ENCODE measurements at regions not wholly inside any gene's neighbourhood (a gene's known extent, or its start where the extent isn't known, plus 50 kb on each side); places are given as distances from the start of the nearest gene placed in this dataset.

- TF ChIP-seq CTCF (IDR thresholded peaks at IDR 0.05; ENCODE audit: low read depth, low read length), result no peak
- H3K9me3 ChIP-seq (ENCODE audit: severe bottlenecking), result peaks cover 16% of the 10 kb centered on the region
- H3K36me3 ChIP-seq, result no peaks in the 10 kb centered on the region
- no peak overlapping the region for H3K27ac ChIP-seq
- no peak for DNase-seq
- no peak overlapping the region for H3K4me3 ChIP-seq (ENCODE audit: low read depth, low read length)
- H3K27me3 ChIP-seq (ENCODE audit: insufficient read depth, low read depth, severe bottlenecking), result peaks cover 100% of the 10 kb centered on the region
Observed at GRCh38 chr21:34235514-34235913, 128.3 kb upstream of the KCNE2 start.

GRCh38 chr21:34242973-34243372 is 120.8 kb upstream of the KCNE2 start:
- no peak for TF ChIP-seq CTCF (IDR thresholded peaks at IDR 0.05; ENCODE audit: low read depth, low read length)
- DNase-seq, result no peak

GRCh38 chr21:34243562-34243961 is 120.2 kb upstream of the KCNE2 start:
- peak; percentile 81 for TF ChIP-seq CTCF (IDR thresholded peaks at IDR 0.05; ENCODE audit: low read depth, low read length)
- DNase-seq, result peak; percentile 39
- Histone ChIP-seq H3K9me3 (ENCODE audit: severe bottlenecking) (peaks cover 11% of the 10 kb centered on the region), H3K36me3 (no peaks in the 10 kb centered on the region), H3K27me3 (ENCODE audit: insufficient read depth, low read depth, severe bottlenecking) (peaks cover 100% of the 10 kb centered on the region), H3K4me3 (ENCODE audit: low read depth, low read length) (no peak overlapping the region), H3K27ac (no peak overlapping the region)

More at GRCh38 chr21:34242973-34243372, 120.8 kb upstream of the KCNE2 start:
- peaks cover 13% of the 10 kb centered on the region for H3K9me3 ChIP-seq (ENCODE audit: severe bottlenecking)
- no peak overlapping the region for H3K27ac ChIP-seq
- no peaks in the 10 kb centered on the region for H3K36me3 ChIP-seq
- no peak overlapping the region for H3K4me3 ChIP-seq (ENCODE audit: low read depth, low read length)
- peaks cover 100% of the 10 kb centered on the region for H3K27me3 ChIP-seq (ENCODE audit: insufficient read depth, low read depth, severe bottlenecking)

- Histone ChIP-seq H3K27ac (no peak overlapping the region), H3K36me3 (no peaks in the 10 kb centered on the region), H3K4me3 (ENCODE audit: low read depth, low read length) (no peak overlapping the region), H3K27me3 (ENCODE audit: insufficient read depth, low read depth, severe bottlenecking) (peaks cover 86% of the 10 kb centered on the region), H3K9me3 (ENCODE audit: severe bottlenecking) (peaks cover 44% of the 10 kb centered on the region)
- no peak for DNase-seq
- no peak for TF ChIP-seq CTCF (IDR thresholded peaks at IDR 0.05; ENCODE audit: low read depth, low read length)
Observed at GRCh38 chr21:34252751-34253150, 111.1 kb upstream of the KCNE2 start.

- Histone ChIP-seq H3K36me3 (no peaks in the 10 kb centered on the region), H3K4me3 (ENCODE audit: low read depth, low read length) (no peak overlapping the region), H3K27ac (no peak overlapping the region), H3K27me3 (ENCODE audit: insufficient read depth, low read depth, severe bottlenecking) (peaks cover 88% of the 10 kb centered on the region), H3K9me3 (ENCODE audit: severe bottlenecking) (peaks cover 40% of the 10 kb centered on the region)
- TF ChIP-seq CTCF (IDR thresholded peaks at IDR 0.05; ENCODE audit: low read depth, low read length), result no peak
- DNase-seq, result no peak
Observed at GRCh38 chr21:34255073-34255472, 108.7 kb upstream of the KCNE2 start.

GRCh38 chr21:34260277-34261008 is 103.4 kb upstream of the KCNE2 start:
- no peak for TF ChIP-seq CTCF (IDR thresholded peaks at IDR 0.05; ENCODE audit: low read depth, low read length)
- no peak for DNase-seq
- Histone ChIP-seq H3K36me3 (no peaks in the 10 kb centered on the region), H3K27me3 (ENCODE audit: insufficient read depth, low read depth, severe bottlenecking) (peaks cover 91% of the 10 kb centered on the region), H3K9me3 (ENCODE audit: severe bottlenecking) (peaks cover 4% of the 10 kb centered on the region), H3K27ac (no peak overlapping the region), H3K4me3 (ENCODE audit: low read depth, low read length) (no peak overlapping the region)
